SU-DHL-6 (cell line): ENCODE measurements at regions not wholly inside any gene's neighbourhood (a gene's known extent, or its start where the extent isn't known, plus 50 kb on each side); places are given as distances from the start of the nearest gene placed in this dataset.

Source experiments
- EZH2phosphoT487 ChIP-seq: fragments of 200-600 bp; sonication (generic), shearing (Covaris generic); conservative IDR thresholded peaks from 2 replicates; pipeline ENCODE4 v1.6.1; 2018; ENCODE audit warnings: mild to moderate bottlenecking, antibody characterized with exemption, low read length, moderate library complexity, mixed read lengths
- TF ChIP-seq, protein P1 (sequence below): fragments of 200-600 bp; sonication (generic); IDR thresholded peaks from one replicate; pipeline ENCODE4 v1.5.1; 2017; ENCODE audit warnings: antibody characterized with exemption, mild to moderate bottlenecking, low read length, moderate library complexity; ENCODE audit not compliant: insufficient read depth, poor library complexity, severe bottlenecking

DNA sequence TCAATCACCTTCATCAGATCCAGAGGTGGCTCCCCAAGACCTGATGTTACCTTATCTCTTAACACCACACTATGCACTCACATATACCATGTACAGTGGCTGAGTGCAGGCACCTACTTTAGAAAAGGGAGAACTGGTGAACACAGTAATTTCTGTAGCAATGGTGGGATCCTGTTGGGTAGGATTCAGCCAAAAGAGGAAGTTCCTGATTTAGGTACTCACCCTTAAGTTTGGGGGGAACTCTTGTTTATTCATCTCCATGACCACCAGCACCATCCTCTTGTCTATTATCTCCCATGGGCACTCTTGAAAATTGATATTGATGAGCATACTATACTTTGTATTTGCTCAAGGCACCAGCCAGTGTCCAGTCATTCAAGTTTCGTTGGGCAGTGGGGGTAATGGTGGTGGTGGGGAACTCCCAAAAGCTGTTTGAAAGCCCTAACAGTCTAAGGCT is 324.4 kb downstream of the LMO7 start:
- TF ChIP-seq, protein P1, sequence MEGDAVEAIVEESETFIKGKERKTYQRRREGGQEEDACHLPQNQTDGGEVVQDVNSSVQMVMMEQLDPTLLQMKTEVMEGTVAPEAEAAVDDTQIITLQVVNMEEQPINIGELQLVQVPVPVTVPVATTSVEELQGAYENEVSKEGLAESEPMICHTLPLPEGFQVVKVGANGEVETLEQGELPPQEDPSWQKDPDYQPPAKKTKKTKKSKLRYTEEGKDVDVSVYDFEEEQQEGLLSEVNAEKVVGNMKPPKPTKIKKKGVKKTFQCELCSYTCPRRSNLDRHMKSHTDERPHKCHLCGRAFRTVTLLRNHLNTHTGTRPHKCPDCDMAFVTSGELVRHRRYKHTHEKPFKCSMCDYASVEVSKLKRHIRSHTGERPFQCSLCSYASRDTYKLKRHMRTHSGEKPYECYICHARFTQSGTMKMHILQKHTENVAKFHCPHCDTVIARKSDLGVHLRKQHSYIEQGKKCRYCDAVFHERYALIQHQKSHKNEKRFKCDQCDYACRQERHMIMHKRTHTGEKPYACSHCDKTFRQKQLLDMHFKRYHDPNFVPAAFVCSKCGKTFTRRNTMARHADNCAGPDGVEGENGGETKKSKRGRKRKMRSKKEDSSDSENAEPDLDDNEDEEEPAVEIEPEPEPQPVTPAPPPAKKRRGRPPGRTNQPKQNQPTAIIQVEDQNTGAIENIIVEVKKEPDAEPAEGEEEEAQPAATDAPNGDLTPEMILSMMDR, result no peak
- TF ChIP-seq EZH2phosphoT487, result no peak
